ENCODE measurements at regions not wholly inside any gene's neighbourhood (a gene's known extent, or its start where the extent isn't known, plus 50 kb on each side); places are given as distances from the start of the nearest gene placed in this dataset.

GRCh38 chr5:174316326-174316725 lies 270.8 kb downstream of the NSG2 start (continued):
- no peak for TF ChIP-seq MAFK (IDR thresholded peaks at IDR 0.05; ENCODE audit: low read depth, low read length)
